Tibial artery (tissue), 4 donors: ENCODE measurements at regions not wholly inside any gene's neighbourhood (a gene's known extent, or its start where the extent isn't known, plus 50 kb on each side); places are given as distances from the start of the nearest gene placed in this dataset.
A peak's percentile ranks its signal among the peaks of the same experiment; 100 is the strongest.

ENCODE experiments used
- DNase-seq, 2 donors: peaks; one replicate each; pipeline ENCODE4 v3.0.0-alpha.2; 2019
- H3K27ac ChIP-seq, 2 donors: fragments of 200-600 bp; sonication (generic) in 1 of 2; 1 replicate in 1 of 2; 2 replicates in 1 of 2; pipeline ENCODE4 v1.5.1; 2018 to 2019; ENCODE audit warnings: mild to moderate bottlenecking in 1 of 2
- H3K27me3 ChIP-seq, 2 donors: fragments of 200-600 bp; sonication (generic) in 1 of 2; one replicate each; pipeline versions ENCODE4 v1.5.1 to v1.6.0; 2016 to 2019
- H3K36me3 ChIP-seq, 3 donors: fragments of 200-600 bp; sonication (generic) in 2 of 3; one replicate each; pipeline ENCODE4 v1.5.1; 2016 to 2019; ENCODE audit warnings: mild to moderate bottlenecking in 2 of 3
- H3K4me1 ChIP-seq, 4 donors: fragments of 200-600 bp; sonication (generic) in 2 of 4; 1 replicate in 3 of 4; 2 replicates in 1 of 4; pipeline ENCODE4 v1.5.1; 2016 to 2019
- H3K4me3 ChIP-seq, 2 donors: fragments of 200-600 bp; sonication (generic) in 1 of 2; 1 replicate in 1 of 2; 2 replicates in 1 of 2; pipeline ENCODE4 v1.5.1; 2018 to 2019; ENCODE audit warnings: mild to moderate bottlenecking in 2 of 2
- H3K9me3 ChIP-seq, 3 donors: fragments of 200-600 bp; sonication (generic) in 1 of 3; one replicate each; pipeline ENCODE4 v1.5.1; 2016 to 2019
- intact Hi-C: fragments of 100-400 bp; cut with DNase I; formaldehyde crosslinking; loops from one replicate; pipeline ENCODE4 v1.15.0; 2023; ENCODE audit warnings: low total_unique reads
- TF ChIP-seq, protein P1 (sequence below), 2 experiments: fragments of 200-600 bp in 1 of 2; fragments of 450-650 bp in 1 of 2; IDR thresholded peaks; one replicate each; pipeline ENCODE4 v1.5.1; 2017 to 2019; ENCODE audit warnings: antibody characterized with exemption in 2 of 2, mild to moderate bottlenecking in 1 of 2, moderate library complexity in 1 of 2

DNA sequence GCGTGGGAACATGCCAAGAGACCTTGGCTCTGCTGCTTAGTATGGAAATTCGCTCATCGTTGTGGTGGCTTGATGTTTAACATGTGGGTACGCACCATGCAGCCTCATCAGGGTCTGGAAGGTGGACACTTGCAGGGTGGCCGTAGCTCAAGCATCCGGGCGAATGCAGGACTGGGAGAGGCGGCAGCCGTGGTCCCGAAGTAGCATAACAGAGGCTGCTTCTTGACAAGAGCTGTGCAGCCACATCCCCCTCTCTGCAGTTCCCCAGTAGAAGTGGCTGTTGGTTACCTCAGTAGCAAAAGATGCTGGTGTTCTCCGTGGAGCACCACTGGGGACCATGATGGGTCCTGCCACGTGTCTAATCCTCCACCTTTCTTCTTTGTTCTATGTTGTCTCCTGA, 195.0 kb downstream of the THBS2 start:
- no peaks in the 10 kb centered on the region for H3K36me3 ChIP-seq
- no peaks in the 10 kb centered on the region for H3K27me3 ChIP-seq
- DNase-seq, result no peak
- no peaks in the 10 kb centered on the region for H3K9me3 ChIP-seq
- no peak overlapping the region for H3K4me3 ChIP-seq
- no peak overlapping the region for H3K27ac ChIP-seq
- H3K4me1 ChIP-seq, result peaks cover 0 to 8% (median 4%) of the 10 kb centered on the region in 4 donors
- intact Hi-C loops, result no loop called here
- TF ChIP-seq, protein P1, sequence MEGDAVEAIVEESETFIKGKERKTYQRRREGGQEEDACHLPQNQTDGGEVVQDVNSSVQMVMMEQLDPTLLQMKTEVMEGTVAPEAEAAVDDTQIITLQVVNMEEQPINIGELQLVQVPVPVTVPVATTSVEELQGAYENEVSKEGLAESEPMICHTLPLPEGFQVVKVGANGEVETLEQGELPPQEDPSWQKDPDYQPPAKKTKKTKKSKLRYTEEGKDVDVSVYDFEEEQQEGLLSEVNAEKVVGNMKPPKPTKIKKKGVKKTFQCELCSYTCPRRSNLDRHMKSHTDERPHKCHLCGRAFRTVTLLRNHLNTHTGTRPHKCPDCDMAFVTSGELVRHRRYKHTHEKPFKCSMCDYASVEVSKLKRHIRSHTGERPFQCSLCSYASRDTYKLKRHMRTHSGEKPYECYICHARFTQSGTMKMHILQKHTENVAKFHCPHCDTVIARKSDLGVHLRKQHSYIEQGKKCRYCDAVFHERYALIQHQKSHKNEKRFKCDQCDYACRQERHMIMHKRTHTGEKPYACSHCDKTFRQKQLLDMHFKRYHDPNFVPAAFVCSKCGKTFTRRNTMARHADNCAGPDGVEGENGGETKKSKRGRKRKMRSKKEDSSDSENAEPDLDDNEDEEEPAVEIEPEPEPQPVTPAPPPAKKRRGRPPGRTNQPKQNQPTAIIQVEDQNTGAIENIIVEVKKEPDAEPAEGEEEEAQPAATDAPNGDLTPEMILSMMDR (IDR thresholded peaks at IDR 0.05), result no peak

DNA sequence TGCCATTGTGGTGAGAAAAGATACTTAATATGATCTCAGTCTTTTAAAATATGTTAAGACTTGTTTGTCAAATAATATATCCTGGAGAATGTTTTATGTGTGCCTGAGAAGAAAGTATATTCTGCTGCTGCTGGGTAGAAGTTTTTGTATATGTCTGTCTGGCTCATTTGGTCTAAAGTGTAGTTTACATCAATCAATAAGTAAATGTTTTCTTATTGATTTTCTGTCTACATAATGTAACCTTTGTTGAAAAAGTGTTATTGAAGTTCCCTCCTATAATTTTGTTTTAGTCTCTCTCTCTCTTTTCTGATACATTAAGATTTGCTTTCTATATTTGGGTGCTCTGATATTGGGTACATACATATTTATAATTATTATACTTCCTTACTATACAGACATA, 201.2 kb downstream of the THBS2 start:
- H3K36me3 ChIP-seq, result no peaks in the 10 kb centered on the region
- no peak for DNase-seq
- peaks cover 0 to 3% (median 0%) of the 10 kb centered on the region in 4 donors for H3K4me1 ChIP-seq
- H3K27ac ChIP-seq, result no peak overlapping the region
- H3K9me3 ChIP-seq, result no peaks in the 10 kb centered on the region
- intact Hi-C loops, result no loop called here
- H3K27me3 ChIP-seq, result no peaks in the 10 kb centered on the region
- TF ChIP-seq, protein P1 (IDR thresholded peaks at IDR 0.05), result no peak
- no peak overlapping the region for H3K4me3 ChIP-seq

DNA sequence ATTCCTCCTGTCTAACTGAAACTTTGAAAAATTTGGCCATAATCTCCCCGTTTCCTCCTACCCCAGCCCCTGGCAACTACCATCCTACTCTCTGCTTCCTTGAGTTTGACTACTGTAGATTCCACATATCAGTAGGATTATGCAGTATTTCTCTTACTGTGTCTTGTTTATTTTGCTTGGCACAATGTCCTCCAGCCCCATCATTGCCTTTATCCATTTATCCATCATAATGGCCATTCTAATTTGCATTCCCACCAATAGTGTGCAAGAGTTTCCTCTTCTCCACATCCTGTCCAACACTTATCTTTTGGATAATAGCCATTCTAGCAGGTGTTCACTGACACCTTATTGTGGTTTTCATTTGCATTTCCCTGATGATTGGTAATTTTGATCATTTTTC, 202.3 kb downstream of the THBS2 start:
- TF ChIP-seq, protein P1 (IDR thresholded peaks at IDR 0.05), result no peak
- Histone ChIP-seq H3K4me1 (peaks cover 0 to 11% (median 6%) of the 10 kb centered on the region in 4 donors), H3K27ac (no peak overlapping the region), H3K27me3 (no peaks in the 10 kb centered on the region), H3K36me3 (no peaks in the 10 kb centered on the region), H3K4me3 (no peak overlapping the region), H3K9me3 (no peaks in the 10 kb centered on the region)
- intact Hi-C loops, result no loop called here
- no peak for DNase-seq

DNA sequence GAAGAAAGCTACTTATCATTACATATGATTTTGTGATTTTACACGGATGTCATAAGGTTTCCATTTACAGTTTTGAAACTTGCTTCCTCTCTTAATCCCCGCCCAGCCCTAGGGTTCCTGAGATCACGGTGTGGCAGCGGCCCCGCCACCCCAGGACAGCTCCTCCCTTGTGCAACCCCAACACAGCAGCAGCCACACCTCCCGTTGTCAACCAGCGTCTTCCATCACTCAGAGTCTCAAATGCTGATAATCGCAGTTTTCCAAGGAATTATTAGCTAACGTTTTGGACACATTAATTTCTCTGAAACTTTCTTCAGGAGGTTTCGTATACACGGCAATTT, 204.8 kb downstream of the THBS2 start:
- no peak for DNase-seq
- Histone ChIP-seq H3K27me3 (no peaks in the 10 kb centered on the region), H3K27ac (no peak overlapping the region), H3K4me3 (no peak overlapping the region), H3K4me1 (peaks cover 0 to 36% (median 19%) of the 10 kb centered on the region in 4 donors), H3K36me3 (no peaks in the 10 kb centered on the region), H3K9me3 (no peaks in the 10 kb centered on the region)
- TF ChIP-seq, protein P1 (IDR thresholded peaks at IDR 0.05), result no peak
- intact Hi-C loops, result no loop called here

DNA sequence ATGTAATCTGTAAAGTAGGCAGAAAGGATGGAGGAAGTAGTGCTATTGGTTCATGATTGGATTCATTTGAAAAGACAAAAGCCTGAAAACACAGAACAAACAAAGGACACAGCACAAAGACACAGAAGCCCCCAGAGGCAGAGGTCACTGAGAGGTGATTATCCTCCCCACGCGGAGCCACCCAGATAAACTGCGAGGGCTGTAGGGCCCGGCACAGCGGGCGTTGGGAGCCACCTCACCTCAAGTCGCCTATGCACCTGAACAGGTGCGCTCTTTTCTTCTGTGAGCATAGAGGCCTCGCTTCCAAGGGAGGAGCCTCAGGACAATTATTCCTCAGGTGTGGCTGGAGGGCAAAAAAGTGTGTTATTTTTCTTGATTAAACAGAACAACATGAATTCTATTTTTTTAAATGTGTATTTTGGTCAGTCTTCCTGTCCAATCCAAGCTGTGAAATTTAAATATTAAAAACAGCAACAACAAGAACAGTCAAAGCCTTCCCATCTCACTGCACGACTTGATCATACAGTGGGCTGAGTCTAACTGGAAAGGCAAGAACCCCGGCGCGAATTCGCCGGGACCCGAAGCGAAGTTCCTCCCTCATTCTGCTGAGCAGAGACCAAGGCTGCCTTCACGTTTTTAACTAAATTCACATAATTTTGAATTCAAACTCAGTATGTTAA, 205.3 kb downstream of the THBS2 start:
- intact Hi-C loops, result no loop called here
- Histone ChIP-seq H3K4me1 (peaks cover 0 to 36% (median 19%) of the 10 kb centered on the region in 4 donors), H3K27ac (no peak overlapping the region), H3K9me3 (no peaks in the 10 kb centered on the region), H3K27me3 (no peaks in the 10 kb centered on the region), H3K36me3 (no peaks in the 10 kb centered on the region), H3K4me3 (no peak overlapping the region)
- TF ChIP-seq, protein P1 (IDR thresholded peaks at IDR 0.05), result no peak
- no peak for DNase-seq

DNA sequence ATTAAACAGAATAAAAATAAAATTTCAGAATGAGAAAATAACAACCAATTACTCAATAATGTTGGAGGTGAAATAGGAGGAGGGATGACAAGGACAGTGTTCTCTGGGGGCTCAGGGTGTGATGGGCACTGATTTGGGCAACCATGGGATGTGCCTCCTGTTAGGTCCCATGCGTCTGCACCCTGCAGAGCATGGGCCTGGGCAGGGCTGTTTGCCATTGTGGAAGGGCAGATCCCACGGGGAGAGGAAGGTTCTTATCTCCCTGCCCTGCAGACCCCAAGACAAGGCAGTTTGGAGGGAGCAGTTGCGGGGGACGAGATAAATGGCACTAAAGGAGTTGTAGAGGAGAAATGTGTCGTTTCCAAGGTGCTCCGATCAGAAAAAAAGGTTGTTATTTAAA, 206.3 kb downstream of the THBS2 start:
- H3K9me3 ChIP-seq, result no peaks in the 10 kb centered on the region

More for the DNA sequence above, 206.3 kb downstream of the THBS2 start:
- DNase-seq, result no peak
- Histone ChIP-seq H3K4me1 (peaks cover 0 to 36% (median 19%) of the 10 kb centered on the region in 4 donors), H3K27me3 (no peaks in the 10 kb centered on the region), H3K4me3 (no peak overlapping the region), H3K36me3 (no peaks in the 10 kb centered on the region), H3K27ac (peak overlapping the region; percentile 42 to 53)
- intact Hi-C loops, result no loop called here
- TF ChIP-seq, protein P1 (IDR thresholded peaks at IDR 0.05), result no peak
